ENCODE measurements at regions not wholly inside any gene's neighbourhood (a gene's known extent, or its start where the extent isn't known, plus 50 kb on each side); places are given as distances from the start of the nearest gene placed in this dataset.
"Not testable (repeated sequence)": the region's sequence is repeated elsewhere in the genome, so short reads cannot be mapped to it uniquely, and the experiment has no call there.

GRCh38 chr5:92633176-92633575 lies 947.8 kb downstream of the NR2F1-AS1 start:
- H3K4me3 ChIP-seq (ENCODE audit: low read depth, low read length): no peak overlapping the region
- no peak for DNase-seq (ENCODE audit: low read depth)
- in situ Hi-C loops (cut with HindIII; ENCODE audit: low sequenced_read_pairs): no loop called here
- TF ChIP-seq, protein P1, sequence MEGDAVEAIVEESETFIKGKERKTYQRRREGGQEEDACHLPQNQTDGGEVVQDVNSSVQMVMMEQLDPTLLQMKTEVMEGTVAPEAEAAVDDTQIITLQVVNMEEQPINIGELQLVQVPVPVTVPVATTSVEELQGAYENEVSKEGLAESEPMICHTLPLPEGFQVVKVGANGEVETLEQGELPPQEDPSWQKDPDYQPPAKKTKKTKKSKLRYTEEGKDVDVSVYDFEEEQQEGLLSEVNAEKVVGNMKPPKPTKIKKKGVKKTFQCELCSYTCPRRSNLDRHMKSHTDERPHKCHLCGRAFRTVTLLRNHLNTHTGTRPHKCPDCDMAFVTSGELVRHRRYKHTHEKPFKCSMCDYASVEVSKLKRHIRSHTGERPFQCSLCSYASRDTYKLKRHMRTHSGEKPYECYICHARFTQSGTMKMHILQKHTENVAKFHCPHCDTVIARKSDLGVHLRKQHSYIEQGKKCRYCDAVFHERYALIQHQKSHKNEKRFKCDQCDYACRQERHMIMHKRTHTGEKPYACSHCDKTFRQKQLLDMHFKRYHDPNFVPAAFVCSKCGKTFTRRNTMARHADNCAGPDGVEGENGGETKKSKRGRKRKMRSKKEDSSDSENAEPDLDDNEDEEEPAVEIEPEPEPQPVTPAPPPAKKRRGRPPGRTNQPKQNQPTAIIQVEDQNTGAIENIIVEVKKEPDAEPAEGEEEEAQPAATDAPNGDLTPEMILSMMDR (IDR thresholded peaks at IDR 0.05; ENCODE audit: low read depth, low read length, missing control alignments): no peak

GRCh38 chr5:92631237-92631701 lies 949.8 kb downstream of the NR2F1-AS1 start:
- H3K4me3 ChIP-seq (ENCODE audit: low read depth, low read length); DNase-seq (ENCODE audit: low read depth); in situ Hi-C loops (cut with HindIII; ENCODE audit: low sequenced_read_pairs): not testable (repeated sequence)

DNA sequence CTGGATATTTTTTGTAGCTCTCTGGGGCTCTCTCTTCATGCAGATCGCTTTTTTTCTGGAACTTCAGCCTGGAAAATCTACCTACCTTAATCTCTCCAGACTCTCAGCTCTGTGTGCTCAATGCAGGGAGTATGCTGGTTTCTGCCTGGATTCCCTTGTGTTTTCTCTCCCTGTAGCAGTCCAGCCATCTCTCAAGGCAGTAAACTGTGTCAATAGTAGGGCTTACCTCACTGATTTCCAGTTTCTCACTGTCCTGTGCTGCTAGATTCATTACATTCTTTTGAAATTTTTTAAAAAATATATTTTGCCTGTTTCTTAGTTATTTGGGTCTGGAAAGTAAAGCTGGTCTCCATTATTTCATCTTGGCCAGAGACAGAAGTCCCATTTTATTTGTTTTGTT lies 951.4 kb downstream of the NR2F1-AS1 start:
- in situ Hi-C loops (cut with HindIII; ENCODE audit: low sequenced_read_pairs): no loop called here
- no peak for DNase-seq (ENCODE audit: low read depth)
- TF ChIP-seq, protein P1 (IDR thresholded peaks at IDR 0.05; ENCODE audit: low read depth, low read length, missing control alignments): no peak
- no peak overlapping the region for H3K4me3 ChIP-seq (ENCODE audit: low read depth, low read length)

DNA sequence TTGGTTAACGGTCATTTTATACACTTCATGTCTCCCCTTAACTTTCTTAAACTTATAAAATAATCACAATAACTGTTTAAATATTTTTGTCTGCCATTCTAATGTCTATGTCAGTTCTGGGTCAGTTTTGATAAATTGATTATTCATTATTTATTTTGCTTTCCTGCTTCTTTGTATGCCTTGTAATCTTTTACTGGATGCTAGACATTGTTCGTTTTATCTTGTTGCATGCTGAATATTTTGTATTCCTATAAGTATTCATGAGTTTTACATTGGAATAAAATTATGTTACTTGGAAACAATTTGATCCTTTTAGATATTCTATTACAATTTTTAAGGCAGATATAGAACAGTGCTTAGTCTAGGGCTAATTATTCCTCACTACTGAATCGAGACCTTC lies 952.0 kb downstream of the NR2F1-AS1 start:
- DNase-seq (ENCODE audit: low read depth): no peak
- no peak overlapping the region for H3K4me3 ChIP-seq (ENCODE audit: low read depth, low read length)
- in situ Hi-C loops (cut with HindIII; ENCODE audit: low sequenced_read_pairs): no loop called here
- TF ChIP-seq, protein P1 (IDR thresholded peaks at IDR 0.05; ENCODE audit: low read depth, low read length, missing control alignments): no peak

DNA sequence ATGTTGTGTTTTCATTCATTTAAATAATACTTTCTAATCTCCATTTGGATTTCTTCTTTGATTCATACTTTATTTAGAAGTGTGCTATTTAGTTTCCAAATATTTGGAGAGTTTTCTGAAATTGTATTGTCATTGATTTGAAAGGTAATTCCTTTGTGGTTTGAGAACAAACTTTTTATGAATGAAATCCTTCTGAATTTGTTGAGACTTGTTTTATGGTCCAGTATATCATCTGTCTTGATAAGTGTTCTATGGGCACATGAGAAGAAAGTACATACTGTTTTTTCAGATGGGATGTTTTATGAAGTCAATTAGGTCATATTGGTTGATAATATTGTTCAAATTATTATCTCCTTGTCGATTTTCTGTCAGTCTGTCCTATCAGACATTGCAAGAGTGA lies 953.8 kb downstream of the NR2F1-AS1 start:
- no peak overlapping the region for H3K4me3 ChIP-seq (ENCODE audit: low read depth, low read length)
- in situ Hi-C loops (cut with HindIII; ENCODE audit: low sequenced_read_pairs): no loop called here
- TF ChIP-seq, protein P1 (IDR thresholded peaks at IDR 0.05; ENCODE audit: low read depth, low read length, missing control alignments): no peak
- DNase-seq (ENCODE audit: low read depth): no peak

- no peak for DNase-seq (ENCODE audit: low read depth)
- no peak overlapping the region for H3K4me3 ChIP-seq (ENCODE audit: low read depth, low read length)
- TF ChIP-seq, protein P1 (IDR thresholded peaks at IDR 0.05; ENCODE audit: low read depth, low read length, missing control alignments): no peak
- in situ Hi-C loops (cut with HindIII; ENCODE audit: low sequenced_read_pairs): no loop called here
Measured at GRCh38 chr5:92616085-92616484, 964.9 kb downstream of the NR2F1-AS1 start.

- in situ Hi-C loops (cut with HindIII; ENCODE audit: low sequenced_read_pairs): no loop called here
- DNase-seq (ENCODE audit: low read depth): peak; percentile 5
- TF ChIP-seq, protein P1 (IDR thresholded peaks at IDR 0.05; ENCODE audit: low read depth, low read length, missing control alignments): no peak
- no peak overlapping the region for H3K4me3 ChIP-seq (ENCODE audit: low read depth, low read length)
Measured at GRCh38 chr5:92613546-92613945, 967.5 kb downstream of the NR2F1-AS1 start.

- in situ Hi-C loops (cut with HindIII; ENCODE audit: low sequenced_read_pairs); H3K4me3 ChIP-seq (ENCODE audit: low read depth, low read length); DNase-seq (ENCODE audit: low read depth): not testable (repeated sequence)
Measured at GRCh38 chr5:92610435-92610834, 970.6 kb downstream of the NR2F1-AS1 start.

All from astrocyte of the cerebellum (primary cell).